Fibroblast of skin of right biceps (primary cell): ENCODE measurements at regions not wholly inside any gene's neighbourhood (a gene's known extent, or its start where the extent isn't known, plus 50 kb on each side); places are given as distances from the start of the nearest gene placed in this dataset.

Experiments used
- DNase-seq: peaks from one replicate; pipeline ENCODE4 v3.0.0-alpha.2; 2013

- DNase-seq, result no peak
Measured at GRCh38 chr2:196538646-196539045, 100.9 kb upstream of the CCDC150 start.

- peak; percentile 22 for DNase-seq
Measured at GRCh38 chr2:196544906-196545433, 94.5 kb upstream of the CCDC150 start.

- peak; percentile 13 for DNase-seq
Measured at GRCh38 chr2:196546151-196546919, 93.2 kb upstream of the CCDC150 start.

- no peak for DNase-seq
Measured at GRCh38 chr2:196549052-196549451, 90.5 kb upstream of the CCDC150 start.

GRCh38 chr2:196551014-196551413 is 88.5 kb upstream of the CCDC150 start:
- no peak for DNase-seq

GRCh38 chr2:196555161-196555560 is 84.4 kb upstream of the CCDC150 start:
- DNase-seq, result no peak

- DNase-seq, result no peak
Measured at GRCh38 chr2:196555726-196556125, 83.8 kb upstream of the CCDC150 start.

GRCh38 chr2:196558497-196558896 is 81.0 kb upstream of the CCDC150 start:
- no peak for DNase-seq

GRCh38 chr2:196563876-196564275 is 75.6 kb upstream of the CCDC150 start:
- no peak for DNase-seq

GRCh38 chr2:196565106-196565765 is 74.3 kb upstream of the CCDC150 start:
- DNase-seq, result no peak

GRCh38 chr2:196565982-196566381 is 73.5 kb upstream of the CCDC150 start:
- DNase-seq, result no peak

- DNase-seq, result no peak
Measured at GRCh38 chr2:196566961-196567666, 72.4 kb upstream of the CCDC150 start.

GRCh38 chr2:196568506-196568905 is 71.0 kb upstream of the CCDC150 start:
- DNase-seq, result no peak

GRCh38 chr2:196584903-196585302 is 54.6 kb upstream of the CCDC150 start:
- no peak for DNase-seq

- peak; percentile 91 for DNase-seq
Measured at GRCh38 chr2:196586511-196586991, 53.0 kb upstream of the CCDC150 start.

GRCh38 chr2:196587056-196587455 is 52.5 kb upstream of the CCDC150 start:
- no peak for DNase-seq

- DNase-seq, result no peak
Measured at GRCh38 chr2:196587739-196588138, 51.8 kb upstream of the CCDC150 start.

GRCh38 chr2:196589419-196589818 is 50.1 kb upstream of the CCDC150 start:
- no peak for DNase-seq
